Panc1 (cell line): ENCODE measurements at regions not wholly inside any gene's neighbourhood (a gene's known extent, or its start where the extent isn't known, plus 50 kb on each side); places are given as distances from the start of the nearest gene placed in this dataset.

ENCODE experiments used
- CTCF ChIP-seq: fragments of 450-650 bp; IDR thresholded peaks from 2 replicates; pipeline ENCODE4 v1.5.1; 2017; ENCODE audit warnings: mild to moderate bottlenecking
- POLR2AphosphoS5 ChIP-seq: IDR thresholded peaks from 2 replicates; pipeline ENCODE4 v1.6.1; 2012; ENCODE audit warnings: mild to moderate bottlenecking, low read depth, low read length, moderate library complexity
- REST ChIP-seq, 2 experiments: IDR thresholded peaks; 2 replicates each; pipeline ENCODE4 v1.6.1; 2011 to 2012; ENCODE audit warnings: low read depth in 2 of 2, control low read depth in 1 of 2, low read length in 1 of 2, mild to moderate bottlenecking in 1 of 2, moderate library complexity in 1 of 2; ENCODE audit not compliant: insufficient read depth in 1 of 2
- SIN3A ChIP-seq: IDR thresholded peaks from 2 replicates; pipeline ENCODE4 v1.6.1; 2012; ENCODE audit warnings: low read depth, mild to moderate bottlenecking, low read length, moderate library complexity, borderline replicate concordance; ENCODE audit not compliant: insufficient read depth
- TCF7L2 ChIP-seq: IDR thresholded peaks from 2 replicates; pipeline ENCODE4 v1.6.1; 2011; ENCODE audit warnings: mild to moderate bottlenecking, low read depth, low read length, inconsistent platforms

DNA sequence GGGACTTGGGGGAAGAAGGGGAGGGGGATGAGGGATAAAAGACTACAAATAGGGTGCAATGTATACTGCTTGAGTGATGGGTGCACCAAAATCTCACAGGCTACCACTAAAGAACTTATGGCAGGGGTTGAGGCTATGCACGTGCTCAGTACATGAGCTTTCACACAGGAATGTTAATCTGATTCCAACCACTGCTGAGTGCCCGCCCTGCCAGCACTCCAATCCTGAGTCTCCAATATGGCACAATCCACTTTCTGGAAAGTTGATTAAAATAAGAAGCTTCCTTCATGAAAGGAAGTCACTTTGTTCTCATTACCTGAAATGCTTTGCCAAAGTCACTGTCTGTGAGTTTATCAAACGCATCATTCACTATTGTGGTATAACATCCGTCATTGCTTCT lies 463.0 kb downstream of the IRS2 start:
- no peak for TF ChIP-seq REST (IDR thresholded peaks at IDR 0.05; ENCODE audit: insufficient read depth in 1 of 2, low read depth in 2 of 2, low read length in 1 of 2)
- TF ChIP-seq CTCF, result no peak
- no peak for TF ChIP-seq POLR2AphosphoS5
- TF ChIP-seq SIN3A, result no peak
- no peak for TF ChIP-seq TCF7L2
